B cell (primary cell): ENCODE measurements at regions not wholly inside any gene's neighbourhood (a gene's known extent, or its start where the extent isn't known, plus 50 kb on each side); places are given as distances from the start of the nearest gene placed in this dataset.

Experiments used
- EZH2 ChIP-seq: IDR thresholded peaks from 2 replicates; pipeline ENCODE4 v1.6.1; 2012; ENCODE audit warnings: borderline replicate concordance, low read depth, mild to moderate bottlenecking, moderate library complexity, low read length; ENCODE audit not compliant: insufficient read depth, poor library complexity, severe bottlenecking
- TF ChIP-seq, protein P1 (sequence below): fragments of 200-600 bp; IDR thresholded peaks from one replicate; pipeline ENCODE4 v1.8.0; 2022; ENCODE audit warnings: antibody characterized with exemption, mild to moderate bottlenecking

DNA sequence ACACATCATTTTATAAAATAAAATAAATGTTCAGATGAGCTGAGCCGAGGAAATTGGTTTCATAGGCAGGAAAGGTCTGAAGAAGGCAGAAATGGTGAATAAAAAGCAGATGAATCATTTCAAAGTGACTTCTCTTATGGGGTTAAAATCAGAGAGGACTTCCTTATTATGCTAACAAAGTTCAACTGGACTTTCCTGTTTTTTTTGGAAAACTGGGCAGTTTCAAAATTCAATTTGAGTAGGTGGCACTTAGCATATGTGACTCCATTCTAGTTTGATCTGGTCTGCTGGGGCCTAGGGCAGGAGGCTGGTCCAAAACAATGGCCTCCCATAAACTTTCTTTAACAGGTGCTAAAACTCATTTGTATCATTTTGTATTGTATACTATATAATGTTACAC lies 1794.9 kb upstream of the TENM3 start:
- TF ChIP-seq, protein P1, sequence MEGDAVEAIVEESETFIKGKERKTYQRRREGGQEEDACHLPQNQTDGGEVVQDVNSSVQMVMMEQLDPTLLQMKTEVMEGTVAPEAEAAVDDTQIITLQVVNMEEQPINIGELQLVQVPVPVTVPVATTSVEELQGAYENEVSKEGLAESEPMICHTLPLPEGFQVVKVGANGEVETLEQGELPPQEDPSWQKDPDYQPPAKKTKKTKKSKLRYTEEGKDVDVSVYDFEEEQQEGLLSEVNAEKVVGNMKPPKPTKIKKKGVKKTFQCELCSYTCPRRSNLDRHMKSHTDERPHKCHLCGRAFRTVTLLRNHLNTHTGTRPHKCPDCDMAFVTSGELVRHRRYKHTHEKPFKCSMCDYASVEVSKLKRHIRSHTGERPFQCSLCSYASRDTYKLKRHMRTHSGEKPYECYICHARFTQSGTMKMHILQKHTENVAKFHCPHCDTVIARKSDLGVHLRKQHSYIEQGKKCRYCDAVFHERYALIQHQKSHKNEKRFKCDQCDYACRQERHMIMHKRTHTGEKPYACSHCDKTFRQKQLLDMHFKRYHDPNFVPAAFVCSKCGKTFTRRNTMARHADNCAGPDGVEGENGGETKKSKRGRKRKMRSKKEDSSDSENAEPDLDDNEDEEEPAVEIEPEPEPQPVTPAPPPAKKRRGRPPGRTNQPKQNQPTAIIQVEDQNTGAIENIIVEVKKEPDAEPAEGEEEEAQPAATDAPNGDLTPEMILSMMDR, result no peak
- no peak for TF ChIP-seq EZH2
